Activated CD8-positive, alpha-beta memory T cell treated with anti-CD3 and anti-CD28 coated beads for 36 hours (primary cell): ENCODE measurements at regions not wholly inside any gene's neighbourhood (a gene's known extent, or its start where the extent isn't known, plus 50 kb on each side); places are given as distances from the start of the nearest gene placed in this dataset.

Experiments used
- CTCF ChIA-PET: fragments of 350-600 bp; sonication (Branson Sonifier 250); formaldehyde crosslinking; loops from one replicate; lab custom pipeline; 2021; ENCODE audit warnings: antibody characterized with exemption; lab: Charles Lee
- POLR2A ChIA-PET: fragments of 350-600 bp; sonication (Branson Sonifier 250); formaldehyde crosslinking; loops from one replicate; lab custom pipeline; 2021; ENCODE audit warnings: antibody characterized with exemption; lab: Charles Lee

DNA sequence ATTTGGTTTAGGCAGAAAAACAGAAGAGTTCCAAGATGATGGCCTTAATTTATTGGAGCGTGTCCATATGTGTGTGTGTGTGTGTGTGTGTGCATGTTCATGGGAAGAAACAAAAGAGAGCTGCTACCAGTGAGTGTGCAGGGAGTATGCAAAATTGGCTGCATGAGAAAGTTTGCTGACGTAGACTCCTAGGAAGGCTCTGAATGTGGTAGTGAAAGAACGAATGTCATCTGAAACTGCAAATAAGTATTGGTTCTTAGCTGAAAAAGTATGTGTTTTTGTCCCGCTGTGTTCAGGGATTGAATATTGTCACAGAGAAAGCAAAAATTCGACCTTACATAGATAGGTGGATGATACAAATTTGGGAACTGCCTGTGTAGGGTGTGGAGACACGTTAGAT, 542.6 kb upstream of the COX7C start:
- ChIA-PET POLR2A (no interaction called here), CTCF (no interaction called here)

DNA sequence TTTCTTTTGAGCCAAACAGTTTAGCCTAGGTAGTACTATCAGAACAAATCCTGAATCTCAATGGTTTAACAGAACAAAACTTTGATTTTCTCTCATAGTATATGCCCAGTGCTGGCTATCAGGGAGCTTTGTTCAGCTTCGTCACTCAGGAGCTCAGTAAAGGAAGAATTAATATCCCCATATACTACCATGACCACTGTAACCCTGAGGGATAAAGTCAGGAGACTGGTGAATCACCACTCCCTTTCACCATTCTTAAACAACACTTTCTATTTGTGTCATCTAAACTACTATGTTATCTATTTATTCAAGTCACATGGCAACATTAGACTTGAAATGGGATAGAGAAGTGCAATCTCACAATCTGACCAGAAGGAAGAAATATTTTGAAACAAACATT, 522.6 kb upstream of the COX7C start:
- POLR2A ChIA-PET = no interaction called here

DNA sequence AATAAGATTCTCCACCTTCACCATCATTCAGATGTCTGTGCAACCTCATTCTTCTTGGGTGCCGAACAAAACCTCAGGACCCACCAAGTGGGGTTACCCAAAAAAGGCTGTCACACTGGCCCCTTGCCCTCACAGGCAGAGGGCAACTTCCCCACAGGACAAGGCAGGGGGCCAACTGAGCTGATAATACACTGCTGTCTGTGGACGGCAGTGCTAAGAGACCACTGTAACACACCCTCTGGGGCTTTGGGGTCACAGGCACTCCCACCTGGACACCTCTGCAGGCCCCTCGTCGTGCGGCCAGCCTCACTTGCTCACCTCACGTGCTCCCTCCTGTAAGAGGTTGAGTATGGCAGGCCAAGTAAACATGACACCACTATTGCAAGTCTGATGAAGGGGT, 515.8 kb upstream of the COX7C start:
- ChIA-PET CTCF (no interaction called here), POLR2A (no interaction called here)

More for the DNA sequence above, 522.6 kb upstream of the COX7C start:
- CTCF ChIA-PET = no interaction called here

DNA sequence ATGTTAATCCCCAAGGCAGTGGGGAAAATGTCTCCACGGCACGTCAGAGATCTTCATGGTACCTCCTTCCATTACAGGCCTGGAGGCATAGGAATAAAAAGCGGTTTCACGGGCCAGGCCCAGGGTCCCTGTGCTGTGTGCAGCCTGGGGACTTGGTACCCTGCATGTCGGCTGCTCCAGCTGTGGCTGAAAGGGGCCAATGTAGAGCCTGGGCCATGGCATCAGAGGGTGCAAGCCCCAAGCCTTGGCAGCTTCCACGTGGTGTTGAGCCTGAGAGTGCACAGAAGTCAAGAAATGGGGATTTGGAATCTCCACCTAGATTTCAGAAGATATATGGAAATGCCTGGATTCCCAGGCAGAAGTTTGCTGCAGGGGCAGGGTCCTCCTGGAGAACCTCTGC, 508.9 kb upstream of the COX7C start:
- POLR2A ChIA-PET = no interaction called here

DNA sequence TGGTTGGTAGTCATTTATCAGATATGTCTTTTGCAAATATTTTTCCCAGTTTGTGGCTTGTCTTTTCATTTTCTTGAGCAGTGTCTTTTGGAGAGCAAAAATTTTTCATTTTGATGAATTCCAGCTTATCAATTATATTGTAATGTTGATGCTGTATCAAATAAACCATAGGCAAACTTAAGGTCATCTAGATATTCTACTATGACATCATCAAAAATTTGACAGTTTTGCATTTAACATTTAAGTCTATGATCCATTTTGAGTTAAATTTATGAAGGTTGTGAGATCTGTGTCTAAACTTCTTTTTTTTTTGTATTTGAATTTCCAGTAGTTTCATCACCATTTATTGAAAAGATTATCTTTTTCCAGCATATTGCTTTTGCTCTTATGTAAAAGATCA, 505.5 kb upstream of the COX7C start:
- ChIA-PET POLR2A (no interaction called here), CTCF (no interaction called here)

More for the DNA sequence above, 508.9 kb upstream of the COX7C start:
- CTCF ChIA-PET = interaction anchor here (1.2 kb wide), 1 partner anchor 824 kb away, joined by 3 read pairs; no protein-coding TSS in a partner anchor

DNA sequence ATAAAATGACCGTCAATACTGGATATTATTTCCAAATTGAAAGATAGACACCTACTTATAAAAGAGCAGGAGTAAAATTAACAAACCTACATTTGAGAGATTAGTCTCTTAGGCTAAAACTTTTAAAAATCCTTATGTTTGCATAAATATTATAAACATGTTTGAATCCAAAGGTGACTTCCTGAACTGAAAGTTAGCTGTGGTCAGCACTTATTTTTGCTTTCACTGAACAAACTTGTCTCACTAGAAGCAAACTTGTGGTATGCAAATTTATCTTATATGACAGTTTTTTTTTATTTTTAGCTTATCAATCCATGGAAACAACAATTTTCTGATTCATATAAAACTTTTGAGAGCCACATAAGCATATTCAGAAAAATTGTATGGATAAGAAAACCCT, 502.6 kb upstream of the COX7C start:
- CTCF ChIA-PET = no interaction called here
- POLR2A ChIA-PET = no interaction called here

DNA sequence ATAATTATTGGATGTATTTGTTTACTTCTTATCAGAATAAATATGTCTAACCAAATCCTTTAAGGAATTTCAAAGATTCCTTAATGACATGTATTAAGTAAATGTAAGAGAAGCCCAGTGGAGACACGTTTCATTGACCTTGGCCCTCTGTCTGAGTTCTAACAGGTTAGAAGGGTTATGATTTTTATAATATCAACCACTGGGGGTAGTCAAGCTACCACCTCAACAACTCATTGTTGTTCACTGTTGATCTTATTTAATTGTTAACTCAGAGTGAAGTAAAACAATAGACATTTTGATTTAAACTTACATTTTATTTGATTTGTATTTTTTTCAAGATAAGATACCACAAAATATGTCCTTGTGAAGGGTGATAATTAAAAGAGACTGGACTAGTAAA, 499.2 kb upstream of the COX7C start:
- ChIA-PET CTCF (no interaction called here), POLR2A (no interaction called here)

DNA sequence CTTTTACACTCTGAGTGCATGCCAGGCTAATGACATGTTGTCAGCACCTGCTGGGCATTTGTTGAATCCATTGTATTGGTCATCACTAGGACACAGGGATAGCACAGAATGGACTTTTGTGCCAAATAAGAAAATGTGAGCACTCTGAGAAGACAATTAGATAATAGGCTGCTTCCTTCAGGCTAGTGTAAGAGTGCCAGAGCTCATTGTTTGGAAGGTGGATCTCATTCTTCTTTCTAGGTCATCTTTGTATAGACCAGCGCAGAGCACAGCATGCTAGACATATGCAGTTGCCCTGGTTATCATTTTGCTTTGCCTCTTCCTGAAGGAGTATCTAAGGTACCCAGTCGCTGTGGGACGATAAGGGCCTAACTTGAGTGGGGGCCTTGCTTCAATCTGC, 493.4 kb upstream of the COX7C start:
- POLR2A ChIA-PET = no interaction called here
- CTCF ChIA-PET = no interaction called here

DNA sequence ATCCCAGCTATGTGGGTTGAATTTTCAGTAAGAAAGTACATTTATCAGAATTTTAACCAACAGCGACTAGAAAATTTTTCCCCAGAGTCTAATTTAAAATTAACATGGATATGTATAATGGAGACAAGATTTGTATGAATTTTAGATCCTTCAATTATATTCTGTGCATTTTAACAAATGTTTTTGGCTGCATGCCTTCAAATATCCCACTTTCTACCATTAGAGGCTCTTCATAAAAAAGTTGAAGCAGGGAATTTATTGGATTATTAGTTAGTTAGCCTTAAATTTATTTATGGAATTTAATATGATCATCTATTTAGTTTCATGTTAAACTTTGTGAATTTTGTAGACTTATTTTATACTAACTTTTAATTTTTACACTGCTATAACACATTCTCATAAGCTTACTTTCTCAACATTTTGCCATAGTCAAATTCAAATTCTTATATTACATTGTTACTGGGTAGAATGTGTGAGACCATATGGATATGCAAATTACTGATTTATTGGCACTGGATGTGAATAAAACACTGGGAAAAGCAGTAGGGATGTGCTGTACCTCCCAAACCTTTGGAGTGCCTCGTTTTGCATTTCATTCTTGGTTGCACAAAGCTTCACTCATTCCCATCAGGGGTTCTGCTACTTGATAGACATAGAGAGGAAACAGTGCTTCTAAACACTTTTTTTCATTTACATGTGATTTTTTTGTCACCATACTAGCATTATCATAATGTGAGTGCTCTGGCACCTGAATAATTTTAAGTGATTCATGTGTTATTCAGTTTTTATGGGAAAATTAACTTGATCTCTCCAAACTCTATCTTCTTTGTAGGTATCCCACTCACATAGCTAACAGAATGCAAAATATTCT, 491.8 kb upstream of the COX7C start:
- ChIA-PET CTCF (no interaction called here), POLR2A (no interaction called here)

DNA sequence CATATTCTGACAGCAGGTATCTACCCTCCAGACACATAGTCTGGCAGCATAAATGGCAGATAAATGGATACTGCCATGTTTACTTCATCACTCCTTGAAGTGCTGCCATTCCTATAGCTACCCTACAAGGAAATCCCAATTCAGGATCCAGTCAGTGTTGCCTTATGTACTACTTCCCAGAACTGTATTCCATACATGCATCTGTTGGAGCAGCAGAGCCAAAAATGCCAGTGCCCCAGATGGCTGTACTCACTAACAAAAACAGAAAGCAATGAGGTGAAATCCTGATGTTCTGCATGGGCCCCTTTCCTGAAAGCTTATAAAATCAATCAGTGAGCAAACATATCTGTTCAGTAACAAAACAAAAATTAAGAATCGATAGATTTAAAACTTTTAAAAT, 490.0 kb upstream of the COX7C start:
- POLR2A ChIA-PET = no interaction called here
- CTCF ChIA-PET = no interaction called here

DNA sequence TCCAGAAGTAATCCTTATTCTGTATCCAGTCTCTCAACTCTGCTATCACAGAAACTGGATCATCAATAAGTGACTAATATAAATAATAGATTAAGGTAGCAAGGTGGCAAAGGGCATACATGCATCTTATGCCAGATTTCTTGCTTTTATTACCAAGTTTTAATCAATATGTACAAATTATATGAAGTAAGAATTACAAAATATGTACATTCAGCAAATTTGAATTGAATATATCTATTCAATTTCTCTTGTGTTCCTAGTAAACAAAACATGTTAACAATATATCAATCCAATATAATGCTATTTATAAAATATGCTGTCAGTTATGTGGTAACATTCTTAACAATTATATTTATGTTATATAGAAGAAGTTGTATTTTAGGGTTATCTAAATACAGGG, 488.7 kb upstream of the COX7C start:
- ChIA-PET CTCF (no interaction called here), POLR2A (no interaction called here)

DNA sequence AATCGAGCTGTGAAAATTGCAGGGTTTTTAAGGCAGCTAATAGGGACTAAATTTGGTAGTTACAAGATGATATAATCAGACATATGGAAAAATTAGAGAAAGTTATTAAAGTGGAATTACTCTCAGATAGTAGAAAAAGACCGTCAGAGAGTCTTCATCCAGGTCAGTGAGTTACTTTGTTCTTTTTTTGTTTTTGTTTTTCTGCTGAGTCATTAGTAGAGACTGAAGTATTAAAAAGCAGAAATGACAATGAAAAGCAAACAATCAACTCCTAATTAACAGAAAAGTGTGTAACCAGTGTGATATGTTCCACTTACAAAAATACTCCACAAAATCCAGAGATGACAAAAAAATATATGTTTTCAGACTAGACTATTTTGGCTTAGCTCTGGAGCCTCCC, 480.4 kb upstream of the COX7C start:
- CTCF ChIA-PET = no interaction called here
- POLR2A ChIA-PET = no interaction called here

DNA sequence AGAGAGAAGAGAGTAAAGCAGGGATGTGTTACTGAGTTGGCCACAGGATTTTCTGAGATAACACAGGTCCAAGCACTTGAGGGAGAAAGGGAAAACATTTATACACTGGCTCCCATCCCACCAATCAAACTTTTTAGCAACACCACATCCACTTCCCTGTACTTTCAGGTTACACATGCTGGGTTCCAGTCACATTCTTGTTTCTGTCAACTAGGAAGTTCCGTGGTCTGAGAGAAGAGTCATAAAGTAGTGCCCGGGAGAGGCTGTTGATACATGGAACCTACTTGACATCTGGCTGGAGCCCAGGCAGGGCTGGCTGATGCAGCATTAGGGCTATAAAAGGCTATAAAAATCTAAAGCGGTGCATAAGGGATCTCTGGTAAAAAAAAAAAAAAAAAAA, 473.9 kb upstream of the COX7C start:
- POLR2A ChIA-PET = no interaction called here
- CTCF ChIA-PET = interaction anchor here (0.6 kb wide), 1 partner anchor 1793 kb away, joined by 3 read pairs; no protein-coding TSS in a partner anchor

DNA sequence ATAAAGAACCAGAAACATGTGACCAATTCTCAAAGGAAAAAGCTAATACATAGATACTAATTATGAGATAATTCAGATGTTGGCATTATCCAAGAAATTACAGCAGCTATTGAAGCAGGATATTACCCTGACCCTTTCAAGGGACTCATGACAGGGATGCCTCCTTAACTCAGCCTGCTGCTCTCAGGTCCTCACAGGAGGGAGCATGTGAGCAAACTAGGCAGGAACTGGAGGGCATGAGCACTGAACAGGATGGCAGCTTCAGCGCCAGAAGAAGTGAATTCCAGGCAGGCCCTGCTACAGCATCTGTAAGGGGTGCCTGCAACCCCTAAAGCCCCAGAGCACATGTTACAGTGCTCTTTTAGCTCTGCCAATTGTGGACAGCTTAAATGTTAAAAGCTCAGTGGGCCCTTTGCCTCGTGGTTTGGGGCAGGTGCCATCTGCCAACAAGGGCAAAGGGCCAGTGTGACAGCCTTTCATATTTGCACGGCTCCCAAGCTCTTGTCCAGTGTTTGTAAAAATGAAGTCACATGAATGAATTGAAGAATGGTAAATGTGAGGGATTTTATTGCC, 464.7 kb upstream of the COX7C start:
- POLR2A ChIA-PET = no interaction called here
- CTCF ChIA-PET = interaction anchor here (0.6 kb wide), 1 partner anchor 1515 kb away, joined by 4 read pairs; no protein-coding TSS in a partner anchor

DNA sequence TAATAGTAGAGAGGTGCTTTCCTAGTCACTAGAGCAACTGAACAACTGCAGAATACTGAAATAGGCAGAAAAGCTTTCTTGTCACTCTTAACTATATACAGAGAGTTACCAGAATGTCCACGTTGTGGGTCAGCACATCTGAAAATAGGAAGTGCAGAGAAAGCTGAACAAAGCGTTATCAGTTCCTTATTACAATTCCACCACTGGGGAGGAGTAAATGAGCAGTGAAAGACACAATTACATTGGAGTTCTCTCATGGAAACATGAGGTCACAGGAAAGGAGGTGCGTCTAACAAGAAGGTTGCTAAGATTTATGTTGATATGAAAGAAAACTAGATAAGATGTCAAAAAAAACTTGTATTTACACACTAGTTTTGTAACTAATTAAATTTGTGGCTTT, 461.9 kb upstream of the COX7C start:
- ChIA-PET CTCF (no interaction called here), POLR2A (no interaction called here)

DNA sequence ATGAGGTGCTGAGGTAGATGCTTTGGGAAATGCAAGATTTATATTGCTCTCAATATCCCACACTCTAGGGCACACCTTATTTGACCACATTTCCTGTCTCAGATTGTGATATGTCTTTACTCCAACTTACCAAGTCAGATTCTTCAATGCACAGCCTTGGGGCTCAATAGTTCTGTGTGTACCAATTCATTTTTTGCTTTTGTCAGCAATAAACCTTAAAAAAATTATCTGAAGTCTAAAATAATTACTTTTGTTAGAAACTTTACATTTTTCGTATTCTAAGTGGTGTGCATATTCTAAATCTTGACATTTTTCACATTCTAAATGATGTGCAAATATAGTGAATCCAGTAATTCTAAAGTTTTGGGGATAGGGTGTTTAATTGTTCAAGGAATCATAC, 447.5 kb upstream of the COX7C start:
- POLR2A ChIA-PET = no interaction called here
- CTCF ChIA-PET = no interaction called here

DNA sequence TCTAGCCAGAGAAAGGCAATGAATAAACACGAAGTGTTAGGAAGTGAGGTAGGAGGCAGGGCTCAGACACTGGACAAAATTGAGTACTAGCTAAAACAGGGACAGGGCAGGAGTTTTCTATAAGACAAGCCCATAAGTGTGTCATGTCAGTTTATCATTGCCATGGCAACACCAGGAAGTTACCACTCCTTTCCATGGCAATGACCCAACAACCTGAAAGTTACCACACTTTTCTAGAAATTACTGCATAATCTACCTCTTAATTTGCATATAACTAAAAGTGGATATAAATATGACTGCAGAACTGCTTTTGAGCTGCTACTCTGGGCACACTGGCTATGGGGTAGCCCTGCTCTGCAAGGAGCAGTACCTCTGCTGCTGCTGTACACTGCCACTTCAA, 442.5 kb upstream of the COX7C start:
- ChIA-PET CTCF (no interaction called here), POLR2A (no interaction called here)

DNA sequence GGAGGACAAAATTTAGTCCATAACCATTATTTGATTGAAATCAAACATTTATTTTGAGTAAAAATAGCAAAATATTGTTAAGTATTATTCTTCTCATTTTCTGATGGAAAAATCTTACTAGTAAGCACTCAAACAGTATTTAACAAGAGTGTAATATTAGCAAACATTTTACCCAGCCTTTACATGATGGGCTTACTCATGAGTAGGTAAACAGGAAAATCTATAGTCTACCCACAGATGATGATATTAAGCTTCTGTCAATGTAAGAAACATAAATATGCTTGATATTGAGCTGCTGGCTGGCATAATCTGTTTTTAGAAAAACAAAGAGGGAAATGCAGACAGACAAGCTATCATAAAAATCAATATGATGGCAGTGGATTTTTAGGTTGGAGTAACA, 418.5 kb upstream of the COX7C start:
- POLR2A ChIA-PET = no interaction called here

DNA sequence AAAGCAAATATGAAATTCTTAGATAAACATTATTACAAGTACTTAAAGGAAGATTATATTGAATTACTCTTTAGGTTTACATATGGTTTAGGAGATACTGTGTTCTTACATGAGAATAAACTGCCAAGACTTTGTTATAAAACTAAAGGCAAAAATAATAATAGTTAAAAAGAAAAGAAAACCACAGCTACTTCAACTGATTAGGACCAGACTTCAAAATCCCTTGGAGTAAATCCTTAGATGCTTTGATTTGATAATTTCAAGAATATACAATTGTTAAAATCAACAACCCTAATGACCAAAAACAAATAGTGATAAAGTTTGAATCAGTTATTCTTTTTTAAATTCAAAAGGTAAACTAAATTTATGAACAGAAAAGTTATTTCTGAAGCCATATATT, 389.6 kb upstream of the COX7C start:
- POLR2A ChIA-PET = no interaction called here
- CTCF ChIA-PET = no interaction called here

More for the DNA sequence above, 418.5 kb upstream of the COX7C start:
- CTCF ChIA-PET = no interaction called here

DNA sequence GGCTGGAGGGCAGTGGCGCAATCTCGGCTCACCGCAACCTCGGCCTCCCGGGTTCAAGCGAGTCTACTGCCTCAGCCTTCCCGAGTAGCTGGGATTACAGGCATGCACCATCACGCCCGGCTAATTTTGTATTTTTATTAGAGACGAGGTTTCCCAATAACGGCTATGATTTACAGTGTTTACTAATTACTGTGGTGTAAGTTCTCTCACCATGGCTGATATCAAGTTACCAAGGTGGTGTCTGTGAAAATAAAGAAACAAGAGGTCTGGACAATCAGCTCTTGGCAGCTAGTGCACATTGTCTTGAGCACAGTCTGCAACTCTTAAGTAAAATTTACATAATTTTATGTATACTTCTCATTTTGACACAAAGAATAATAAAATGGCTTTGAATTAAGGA, 385.5 kb upstream of the COX7C start:
- ChIA-PET POLR2A (no interaction called here), CTCF (no interaction called here)

DNA sequence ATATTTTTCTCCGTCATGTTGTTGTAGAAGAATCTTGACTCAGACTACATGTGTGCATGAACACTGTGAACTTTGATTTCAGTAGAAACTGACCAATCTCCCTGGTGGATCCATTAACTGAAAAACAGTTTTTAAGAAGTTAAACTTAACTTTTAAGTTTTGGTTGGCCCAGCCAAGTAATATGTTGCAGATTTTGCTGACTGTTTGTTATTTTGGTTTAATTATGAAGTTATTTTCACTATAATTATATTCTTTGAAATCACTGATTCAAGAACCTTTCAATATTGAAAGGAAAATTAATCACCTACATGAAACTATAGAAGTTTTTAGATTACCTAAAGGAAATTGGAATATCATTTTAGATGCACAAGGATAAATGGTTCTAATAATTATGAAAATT, 373.6 kb upstream of the COX7C start:
- ChIA-PET POLR2A (no interaction called here), CTCF (no interaction called here)
